ENCODE measurements at regions not wholly inside any gene's neighbourhood (a gene's known extent, or its start where the extent isn't known, plus 50 kb on each side); places are given as distances from the start of the nearest gene placed in this dataset.

GRCh38 chr18:56455874-56456273 lies 182.5 kb downstream of the TXNL1 start:
- TF ChIP-seq CTCF (tag by site-specific recombination; IDR thresholded peaks at IDR 0.05) (no peak), ZNF501 (tag by site-specific recombination; IDR thresholded peaks at IDR 0.05) (no peak), ZNF785 (tag by site-specific recombination; IDR thresholded peaks at IDR 0.05) (no peak), SP2 (tag by site-specific recombination; IDR thresholded peaks at IDR 0.05) (no peak), ZBTB49 (tag by site-specific recombination; IDR thresholded peaks at IDR 0.05; ENCODE audit: low read depth) (no peak), REPIN1 (tag by site-specific recombination; IDR thresholded peaks at IDR 0.05; ENCODE audit: low read depth) (no peak), ZNF660 (tag by site-specific recombination; IDR thresholded peaks at IDR 0.05) (no peak)
